C4-2B (cell line): ENCODE measurements at regions not wholly inside any gene's neighbourhood (a gene's known extent, or its start where the extent isn't known, plus 50 kb on each side); places are given as distances from the start of the nearest gene placed in this dataset.

Source experiments
- CTCF ChIP-seq: fragments of 450-650 bp; conservative IDR thresholded peaks from 2 replicates; pipeline ENCODE4 v1.5.1; 2017; ENCODE audit warnings: mild to moderate bottlenecking
- ZFX ChIP-seq: fragments of 450-650 bp; IDR thresholded peaks from 2 replicates; pipeline ENCODE4 v1.6.1; 2017

- no peak for TF ChIP-seq CTCF
- no peak for TF ChIP-seq ZFX
Observed at GRCh38 chr13:68275758-68276157, 1045.6 kb upstream of the PCDH9 start.
